ENCODE measurements at regions not wholly inside any gene's neighbourhood (a gene's known extent, or its start where the extent isn't known, plus 50 kb on each side); places are given as distances from the start of the nearest gene placed in this dataset.

GRCh38 chr12:41893491-41893890, 251.2 kb downstream of the GXYLT1 start:
- no peak for DNase-seq (ENCODE audit: low read depth in 2 of 3, low spot score in 1 of 3)

GRCh38 chr12:41892302-41892701, 252.4 kb downstream of the GXYLT1 start:
- no peak for DNase-seq (ENCODE audit: low read depth in 2 of 3, low spot score in 1 of 3)

- DNase-seq (ENCODE audit: low read depth in 2 of 3, low spot score in 1 of 3): no peak
Observed at GRCh38 chr12:41891226-41891625, 253.4 kb downstream of the GXYLT1 start.

GRCh38 chr12:41888285-41888684, 256.4 kb downstream of the GXYLT1 start:
- no peak for DNase-seq (ENCODE audit: low read depth in 2 of 3, low spot score in 1 of 3)

GRCh38 chr12:41881891-41882805, 262.5 kb downstream of the GXYLT1 start:
- no peak for DNase-seq (ENCODE audit: low read depth in 2 of 3, low spot score in 1 of 3)

- no peak for DNase-seq (ENCODE audit: low read depth in 2 of 3, low spot score in 1 of 3)
Observed at GRCh38 chr12:41869432-41869831, 275.2 kb downstream of the GXYLT1 start.

GRCh38 chr12:41866878-41867430, 277.7 kb downstream of the GXYLT1 start:
- DNase-seq (ENCODE audit: low read depth in 2 of 3, low spot score in 1 of 3): no peak

- no peak for DNase-seq (ENCODE audit: low read depth in 2 of 3, low spot score in 1 of 3)
Observed at GRCh38 chr12:41856228-41856627, 288.4 kb downstream of the GXYLT1 start.

- DNase-seq (ENCODE audit: low read depth in 2 of 3, low spot score in 1 of 3): no peak
Observed at GRCh38 chr12:41850046-41850445, 294.6 kb downstream of the GXYLT1 start.

GRCh38 chr12:41846718-41847117, 298.0 kb downstream of the GXYLT1 start:
- DNase-seq (ENCODE audit: low read depth in 2 of 3, low spot score in 1 of 3): no peak

GRCh38 chr12:41836416-41836815, 308.3 kb downstream of the GXYLT1 start:
- no peak for DNase-seq (ENCODE audit: low read depth in 2 of 3, low spot score in 1 of 3)

GRCh38 chr12:41835556-41835955, 309.1 kb downstream of the GXYLT1 start:
- no peak for DNase-seq (ENCODE audit: low read depth in 2 of 3, low spot score in 1 of 3)

- DNase-seq (ENCODE audit: low read depth in 2 of 3, low spot score in 1 of 3): no peak
Observed at GRCh38 chr12:41819948-41820347, 324.7 kb downstream of the GXYLT1 start.

GRCh38 chr12:41804026-41804425, 340.6 kb downstream of the GXYLT1 start:
- no peak for DNase-seq (ENCODE audit: low read depth in 2 of 3, low spot score in 1 of 3)

- DNase-seq (ENCODE audit: low read depth in 2 of 3, low spot score in 1 of 3): no peak
Observed at GRCh38 chr12:41802803-41803202, 341.9 kb downstream of the GXYLT1 start.

GRCh38 chr12:41801261-41801660, 343.4 kb downstream of the GXYLT1 start:
- DNase-seq (ENCODE audit: low read depth in 2 of 3, low spot score in 1 of 3): no peak

- no peak for DNase-seq (ENCODE audit: low read depth in 2 of 3, low spot score in 1 of 3)
Observed at GRCh38 chr12:41799671-41800070, 345.0 kb downstream of the GXYLT1 start.

- DNase-seq (ENCODE audit: low read depth in 2 of 3, low spot score in 1 of 3): no peak
Observed at GRCh38 chr12:41795910-41796309, 348.8 kb downstream of the GXYLT1 start.

- no peak for DNase-seq (ENCODE audit: low read depth in 2 of 3, low spot score in 1 of 3)
Observed at GRCh38 chr12:41795051-41795600, 349.5 kb downstream of the GXYLT1 start.

- no peak for DNase-seq (ENCODE audit: low read depth in 2 of 3, low spot score in 1 of 3)
Observed at GRCh38 chr12:41794336-41794735, 350.3 kb downstream of the GXYLT1 start.

GRCh38 chr12:41784957-41785356, 359.7 kb downstream of the GXYLT1 start:
- no peak for DNase-seq (ENCODE audit: low read depth in 2 of 3, low spot score in 1 of 3)

GRCh38 chr12:41778934-41779333, 365.7 kb downstream of the GXYLT1 start:
- no peak for DNase-seq (ENCODE audit: low read depth in 2 of 3, low spot score in 1 of 3)

Data from stimulated activated CD4-positive, alpha-beta T cell treated with anti-CD3 and anti-CD28 coated beads, Interleukin-12 subunit alpha, Interleukin-12 subunit beta, amount 100 ng/mL, for 48 hours (primary cell).